ENCODE measurements at regions not wholly inside any gene's neighbourhood (a gene's known extent, or its start where the extent isn't known, plus 50 kb on each side); places are given as distances from the start of the nearest gene placed in this dataset.

DNA sequence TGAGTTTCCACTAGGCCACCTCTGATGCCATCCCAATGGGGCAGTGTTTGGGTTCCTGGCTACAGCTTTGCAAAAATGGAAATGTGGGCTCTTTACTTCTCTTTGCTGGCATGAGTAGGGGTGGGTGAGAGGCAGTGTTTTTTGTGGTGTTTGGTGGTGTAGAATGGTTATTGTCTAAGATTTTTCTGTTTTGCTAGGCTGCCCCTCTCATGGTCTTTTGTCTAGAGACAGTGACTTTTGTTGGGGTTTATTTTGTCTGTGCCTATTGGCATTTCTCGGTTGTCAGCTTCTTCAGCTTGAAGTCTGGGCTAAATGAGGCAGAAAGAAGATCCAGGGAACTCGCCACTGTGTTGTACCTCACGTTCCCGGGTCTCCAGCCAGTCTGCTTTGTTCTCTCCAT lies 112.1 kb downstream of the CENPF start:
- no peak overlapping the region for H3K4me3 Mint-ChIP-seq
- no peak overlapping the region for H3K27ac Mint-ChIP-seq
- H3K27me3 Mint-ChIP-seq: peaks cover 0 to 9% (median 9%) of the 10 kb centered on the region in 3 donors
- H3K9me3 Mint-ChIP-seq: peaks cover 0 to 10% (median 2%) of the 10 kb centered on the region in 7 donors
- no peaks in the 10 kb centered on the region for H3K4me1 Mint-ChIP-seq
- DNase-seq: no peak
- H3K36me3 Mint-ChIP-seq: no peaks in the 10 kb centered on the region
- ATAC-seq (ENCODE audit: low read depth in 2 of 2): no peak

DNA sequence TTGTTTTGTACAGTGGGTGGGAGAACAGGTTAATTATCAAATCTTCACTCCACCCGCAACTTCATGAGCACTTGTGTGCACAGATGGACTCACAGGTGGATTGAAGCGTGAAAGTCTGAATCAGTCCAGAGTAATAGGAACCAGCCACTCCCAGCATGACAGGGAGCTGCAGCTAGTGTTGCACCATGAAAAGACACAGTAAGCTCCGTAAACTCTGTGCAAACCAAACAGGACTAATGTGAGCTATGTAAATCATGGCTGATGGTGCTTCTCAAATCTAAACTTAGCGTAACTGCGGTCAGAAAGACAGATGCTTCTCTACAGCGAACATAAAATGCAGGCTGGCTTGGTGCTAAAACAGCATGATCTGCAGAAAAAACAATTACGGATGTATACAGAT lies 114.4 kb downstream of the CENPF start:
- no peak for ATAC-seq (ENCODE audit: low read depth in 2 of 2)
- H3K27me3 Mint-ChIP-seq: peaks cover 0 to 9% (median 9%) of the 10 kb centered on the region in 3 donors

DNA sequence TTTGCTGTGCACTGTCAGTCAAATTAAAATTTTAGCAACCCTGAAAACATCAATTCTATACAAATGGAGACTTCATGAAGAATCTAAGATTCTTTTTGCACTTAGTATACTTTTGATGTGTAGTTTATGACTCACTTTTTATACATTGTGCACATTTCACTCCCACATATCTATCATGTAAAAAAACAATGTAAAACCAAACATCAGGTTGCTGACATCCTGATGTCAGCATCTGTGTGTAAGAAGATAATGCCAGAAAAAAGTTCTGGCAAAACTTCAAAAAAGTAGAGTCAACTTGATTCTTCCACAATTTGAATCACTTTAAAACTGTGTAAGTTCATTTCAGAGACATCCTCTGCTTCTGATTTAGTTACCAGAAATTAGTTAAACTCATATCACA lies 115.7 kb downstream of the CENPF start:
- Mint-ChIP-seq H3K27me3 (peaks cover 0 to 9% (median 9%) of the 10 kb centered on the region in 3 donors), H3K27ac (no peak overlapping the region), H3K36me3 (no peaks in the 10 kb centered on the region), H3K9me3 (peaks cover 4 to 15% (median 8%) of the 10 kb centered on the region in 7 donors), H3K4me1 (no peaks in the 10 kb centered on the region), H3K4me3 (no peak overlapping the region)
- DNase-seq (no peak), ATAC-seq (ENCODE audit: low read depth in 2 of 2) (no peak)

More for the DNA sequence above, 114.4 kb downstream of the CENPF start:
- no peak overlapping the region for H3K4me3 Mint-ChIP-seq
- H3K9me3 Mint-ChIP-seq: peaks cover 4 to 10% (median 5%) of the 10 kb centered on the region in 7 donors
- H3K36me3 Mint-ChIP-seq: no peaks in the 10 kb centered on the region
- H3K4me1 Mint-ChIP-seq: no peaks in the 10 kb centered on the region
- no peak for DNase-seq
- H3K27ac Mint-ChIP-seq: no peak overlapping the region

DNA sequence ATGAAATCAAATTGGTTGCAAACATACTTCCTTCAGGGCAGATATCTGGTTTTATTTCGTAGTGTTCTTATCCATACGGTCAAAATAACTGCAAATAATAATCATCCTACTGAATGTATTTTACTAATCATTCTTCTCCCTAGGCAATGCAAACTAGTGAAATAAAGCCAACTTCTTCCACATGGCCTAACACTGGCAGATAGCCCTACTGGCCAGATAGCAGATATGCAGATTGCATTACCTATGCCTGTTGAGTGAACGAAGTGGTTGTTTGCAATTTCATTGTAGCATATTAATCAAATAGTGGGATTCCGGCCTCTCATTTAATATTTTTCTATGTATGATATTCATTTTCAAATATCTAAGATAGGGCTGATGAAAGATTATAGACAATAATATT lies 116.2 kb downstream of the CENPF start:
- DNase-seq: no peak
- H3K4me3 Mint-ChIP-seq: no peak overlapping the region
- ATAC-seq (ENCODE audit: low read depth in 2 of 2): no peak
- H3K27ac Mint-ChIP-seq: no peak overlapping the region
- peaks cover 4 to 15% (median 8%) of the 10 kb centered on the region in 7 donors for H3K9me3 Mint-ChIP-seq
- no peaks in the 10 kb centered on the region for H3K36me3 Mint-ChIP-seq
- H3K27me3 Mint-ChIP-seq: peaks cover 0 to 9% (median 7%) of the 10 kb centered on the region in 3 donors
- H3K4me1 Mint-ChIP-seq: no peaks in the 10 kb centered on the region

DNA sequence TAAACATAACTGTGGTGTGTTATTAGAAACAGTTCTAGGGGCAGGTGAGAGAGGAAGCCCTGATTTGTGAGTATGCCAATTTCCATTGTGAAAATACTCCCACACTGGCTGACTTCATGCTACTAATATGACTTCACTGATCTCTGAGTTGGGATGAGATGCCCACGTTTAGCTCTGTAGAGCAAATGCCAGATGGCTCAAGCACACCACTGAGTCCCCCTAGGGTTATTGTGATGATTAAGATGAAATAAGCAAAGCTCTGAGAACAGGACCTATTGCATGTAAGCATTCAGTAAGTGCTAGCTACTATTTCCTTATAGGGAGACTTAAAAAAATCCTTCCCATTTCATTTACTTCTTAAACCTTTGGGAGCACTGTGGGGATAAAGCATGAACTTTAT lies 117.6 kb downstream of the CENPF start:
- no peaks in the 10 kb centered on the region for H3K27me3 Mint-ChIP-seq
- no peak overlapping the region for H3K4me3 Mint-ChIP-seq
- peaks cover 0 to 16% (median 8%) of the 10 kb centered on the region in 7 donors for H3K9me3 Mint-ChIP-seq
- H3K27ac Mint-ChIP-seq: peak overlapping the region in 1 of 6 donors; percentile 19
- no peak for ATAC-seq (ENCODE audit: low read depth in 2 of 2)
- H3K4me1 Mint-ChIP-seq: no peaks in the 10 kb centered on the region
- no peaks in the 10 kb centered on the region for H3K36me3 Mint-ChIP-seq
- no peak for DNase-seq

DNA sequence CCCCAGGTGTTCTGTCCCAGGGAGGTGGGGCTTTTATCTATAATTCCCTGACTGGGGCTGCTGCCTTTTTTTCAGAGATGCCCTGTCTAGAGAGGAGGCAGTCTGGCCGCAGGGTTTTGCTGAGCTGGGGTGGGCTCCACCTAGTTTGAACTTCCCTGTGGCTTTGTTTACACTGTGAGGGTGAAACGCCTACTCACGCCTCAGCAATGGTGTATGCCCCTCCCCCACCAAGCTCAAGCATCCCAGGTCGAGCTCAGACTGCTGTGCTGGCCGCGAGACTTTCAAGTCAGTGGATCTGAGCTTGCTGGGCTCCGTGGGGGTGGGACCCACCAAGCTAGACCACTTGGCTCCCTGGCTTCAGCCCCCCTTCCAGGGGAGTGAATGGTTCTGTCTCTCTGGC lies 124.3 kb downstream of the CENPF start:
- ATAC-seq (ENCODE audit: low read depth in 2 of 2) (no peak), DNase-seq (no peak)
- H3K9me3 Mint-ChIP-seq: peaks cover 0 to 15% (median 6%) of the 10 kb centered on the region in 7 donors
- H3K4me3 Mint-ChIP-seq: no peak overlapping the region
- H3K27me3 Mint-ChIP-seq: peaks cover 0 to 8% (median 0%) of the 10 kb centered on the region in 3 donors
- H3K27ac Mint-ChIP-seq: no peak overlapping the region
- H3K36me3 Mint-ChIP-seq: no peaks in the 10 kb centered on the region
- H3K4me1 Mint-ChIP-seq: no peaks in the 10 kb centered on the region

DNA sequence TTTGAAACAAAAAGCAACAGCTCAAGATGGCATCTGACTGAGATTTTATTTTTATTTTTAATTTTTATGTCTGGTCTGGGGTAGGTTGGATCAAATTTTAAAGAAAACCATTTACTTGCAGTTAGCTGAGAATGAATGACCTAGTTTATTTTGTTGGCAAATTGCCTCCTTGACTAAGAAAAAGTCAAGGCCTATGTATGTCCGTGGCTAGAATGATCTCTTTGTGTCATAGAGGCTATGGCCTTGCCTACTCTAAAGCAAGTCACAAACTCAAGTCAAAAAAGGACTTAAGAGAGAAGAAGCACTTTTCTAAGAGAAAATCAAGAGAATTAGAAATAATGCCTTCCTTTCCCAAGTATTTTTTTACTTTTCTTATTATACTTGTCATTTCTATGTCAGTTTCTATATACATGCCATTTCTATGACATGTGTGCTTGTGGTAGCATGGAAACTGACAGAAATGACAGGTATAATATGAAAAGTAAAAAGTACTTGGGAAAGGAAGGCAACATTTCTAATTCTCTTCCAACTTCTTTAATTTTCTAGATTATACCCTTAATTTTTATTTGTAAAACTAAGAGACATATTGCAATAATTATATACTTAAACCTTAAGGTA lies 136.7 kb downstream of the CENPF start:
- no peak for ATAC-seq (ENCODE audit: low read depth in 2 of 2)
- peaks cover 0 to 9% (median 3%) of the 10 kb centered on the region in 7 donors for H3K9me3 Mint-ChIP-seq
- no peaks in the 10 kb centered on the region for H3K4me1 Mint-ChIP-seq
- no peaks in the 10 kb centered on the region for H3K27me3 Mint-ChIP-seq
- DNase-seq: no peak
- H3K36me3 Mint-ChIP-seq: peaks cover 0 to 4% of the 10 kb centered on the region in 2 donors
- H3K27ac Mint-ChIP-seq: no peak overlapping the region
- H3K4me3 Mint-ChIP-seq: no peak overlapping the region

DNA sequence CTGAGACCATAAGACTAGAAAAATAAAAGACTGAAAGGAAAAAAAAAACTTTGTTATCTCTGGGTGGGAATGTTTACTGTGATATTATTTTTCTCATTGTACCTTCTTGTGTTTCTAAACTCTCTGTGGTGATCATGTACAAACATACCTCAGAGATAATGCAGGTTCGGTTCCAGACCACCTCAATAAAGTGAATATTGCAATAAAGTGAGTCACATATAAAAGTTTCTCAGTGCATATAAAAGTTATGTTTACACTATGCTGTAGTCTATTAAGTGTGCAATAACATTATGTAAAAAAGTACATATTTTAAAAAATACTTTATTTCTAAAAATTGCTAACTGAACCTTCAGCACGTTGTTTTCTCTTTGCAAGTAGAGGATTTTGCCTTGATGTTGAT lies 137.5 kb downstream of the CENPF start:
- H3K4me1 Mint-ChIP-seq: no peaks in the 10 kb centered on the region
- H3K9me3 Mint-ChIP-seq: peaks cover 0 to 13% (median 4%) of the 10 kb centered on the region in 7 donors
- H3K27ac Mint-ChIP-seq: no peak overlapping the region
- no peak overlapping the region for H3K4me3 Mint-ChIP-seq
- peaks cover 0 to 4% of the 10 kb centered on the region in 2 donors for H3K36me3 Mint-ChIP-seq
- ATAC-seq (ENCODE audit: low read depth in 2 of 2) (no peak), DNase-seq (no peak)
- H3K27me3 Mint-ChIP-seq: no peaks in the 10 kb centered on the region

DNA sequence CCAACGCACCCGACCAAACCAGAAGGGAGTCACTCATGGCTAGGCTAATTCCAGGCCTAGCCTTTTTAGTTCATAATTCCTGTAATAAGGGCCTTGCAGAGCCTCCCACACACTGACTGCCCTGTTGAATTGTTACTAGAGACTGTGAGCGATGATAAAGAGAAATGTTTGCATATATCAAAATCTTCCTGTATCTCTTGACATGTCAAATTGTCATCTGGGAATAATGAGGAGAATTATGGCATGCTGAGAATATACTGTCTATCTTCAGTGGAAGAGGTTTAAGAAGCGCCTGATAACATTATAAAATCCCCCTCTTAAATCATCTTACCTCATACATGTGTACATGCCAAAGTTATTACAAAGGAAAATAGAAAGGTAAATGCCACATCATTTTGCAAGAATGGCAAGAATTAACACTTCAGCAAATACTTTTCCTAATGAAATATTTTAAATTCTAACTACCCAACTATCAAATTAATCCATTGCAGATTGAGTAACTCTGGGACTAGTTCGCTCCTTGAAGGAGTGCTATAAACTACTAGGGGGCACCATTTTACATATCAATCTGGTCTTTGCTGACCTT lies 144.1 kb downstream of the CENPF start:
- Mint-ChIP-seq H3K4me1 (no peaks in the 10 kb centered on the region), H3K36me3 (peaks cover 0 to 4% of the 10 kb centered on the region in 2 donors), H3K27me3 (peaks cover 0 to 3% (median 0%) of the 10 kb centered on the region in 3 donors), H3K4me3 (peak overlapping the region in 1 of 8 donors; percentile 18), H3K9me3 (peaks cover 0 to 20% (median 3%) of the 10 kb centered on the region in 7 donors), H3K27ac (no peak overlapping the region)
- no peak for DNase-seq
- no peak for ATAC-seq (ENCODE audit: low read depth in 2 of 2)

DNA sequence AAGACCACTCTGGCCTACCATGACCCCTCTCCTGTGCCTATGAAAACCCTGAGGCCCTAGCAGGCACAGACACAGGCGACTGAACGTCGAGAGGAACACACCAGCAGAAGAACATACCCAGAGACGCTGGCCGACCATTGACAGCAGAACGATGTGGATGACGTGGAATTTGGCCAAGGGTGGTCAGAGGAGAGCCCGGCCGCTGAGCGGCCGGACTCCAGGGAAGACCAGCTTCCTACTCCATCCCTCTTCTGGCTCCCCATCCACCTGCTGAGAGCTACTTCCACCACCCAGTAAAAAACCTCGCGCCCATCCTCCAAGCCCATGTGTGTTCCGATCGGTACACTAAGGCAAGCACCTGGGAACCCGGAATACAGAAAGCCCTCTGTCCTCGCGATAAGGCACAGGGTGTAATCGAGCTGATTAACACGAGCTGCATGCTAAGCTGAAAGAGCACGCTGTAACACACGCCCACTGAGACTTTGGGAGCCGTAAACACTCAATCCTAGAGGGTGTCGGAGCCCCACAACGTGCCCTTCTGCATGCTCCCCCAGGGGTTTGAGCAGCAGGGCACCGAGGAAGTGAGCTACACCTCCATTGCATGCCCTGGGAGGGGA lies 150.3 kb downstream of the CENPF start:
- Mint-ChIP-seq H3K4me1 (no peaks in the 10 kb centered on the region), H3K36me3 (no peaks in the 10 kb centered on the region), H3K9me3 (peaks cover 0 to 14% (median 8%) of the 10 kb centered on the region in 7 donors), H3K4me3 (no peak overlapping the region), H3K27me3 (peaks cover 0 to 3% (median 0%) of the 10 kb centered on the region in 3 donors), H3K27ac (no peak overlapping the region)
- DNase-seq (no peak), ATAC-seq (ENCODE audit: low read depth in 2 of 2) (no peak)

DNA sequence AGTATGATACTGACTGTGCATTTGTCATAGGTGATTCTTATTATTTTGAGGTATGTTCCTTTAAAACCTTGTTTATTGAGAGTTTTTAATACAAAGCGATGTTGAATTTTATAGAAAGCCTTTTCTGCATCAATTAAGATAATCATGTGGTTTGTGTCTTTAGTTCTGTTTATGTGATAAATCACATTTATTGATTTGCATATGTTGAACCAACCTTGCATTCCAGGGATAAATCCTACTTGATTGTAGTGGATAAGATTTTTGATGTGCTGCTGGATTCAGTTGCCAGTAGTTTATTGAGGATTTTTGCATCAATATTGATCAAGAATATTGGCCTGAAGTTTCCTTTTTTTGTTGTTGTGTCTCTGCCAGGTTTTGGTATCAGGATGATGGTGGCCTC lies 158.0 kb downstream of the CENPF start:
- Mint-ChIP-seq H3K4me3 (no peak overlapping the region), H3K4me1 (no peaks in the 10 kb centered on the region), H3K36me3 (peaks cover 0 to 24% of the 10 kb centered on the region in 2 donors), H3K9me3 (peaks cover 22 to 64% (median 48%) of the 10 kb centered on the region in 7 donors), H3K27me3 (no peaks in the 10 kb centered on the region), H3K27ac (no peak overlapping the region)
- no peak for ATAC-seq (ENCODE audit: low read depth in 2 of 2)
- no peak for DNase-seq

DNA sequence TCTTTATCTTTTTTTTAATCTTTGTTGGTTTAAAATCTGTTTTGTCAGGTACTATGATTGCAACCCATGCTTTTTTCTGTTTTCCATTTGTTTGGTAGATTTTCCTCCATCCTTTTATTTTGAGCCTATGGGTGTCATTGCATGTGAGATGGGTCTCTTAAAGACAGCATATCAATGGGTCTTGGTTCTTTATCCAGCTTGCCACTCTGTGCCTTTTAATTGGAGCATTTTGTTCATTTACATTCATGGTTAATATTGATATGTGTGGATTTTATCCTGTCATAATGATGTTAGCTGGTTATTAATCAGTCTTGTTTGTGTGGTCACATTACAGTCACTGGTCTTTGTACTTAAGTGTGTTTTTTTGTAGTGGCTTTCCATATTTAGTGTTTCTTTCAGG lies 159.9 kb downstream of the CENPF start:
- Mint-ChIP-seq H3K36me3 (peaks cover 0 to 24% of the 10 kb centered on the region in 2 donors), H3K4me3 (no peak overlapping the region), H3K9me3 (peaks cover 21 to 50% (median 43%) of the 10 kb centered on the region in 7 donors), H3K27ac (no peak overlapping the region), H3K27me3 (peaks cover 0 to 4% (median 0%) of the 10 kb centered on the region in 3 donors), H3K4me1 (no peaks in the 10 kb centered on the region)
- DNase-seq: no peak
- ATAC-seq (ENCODE audit: low read depth in 2 of 2): no peak

DNA sequence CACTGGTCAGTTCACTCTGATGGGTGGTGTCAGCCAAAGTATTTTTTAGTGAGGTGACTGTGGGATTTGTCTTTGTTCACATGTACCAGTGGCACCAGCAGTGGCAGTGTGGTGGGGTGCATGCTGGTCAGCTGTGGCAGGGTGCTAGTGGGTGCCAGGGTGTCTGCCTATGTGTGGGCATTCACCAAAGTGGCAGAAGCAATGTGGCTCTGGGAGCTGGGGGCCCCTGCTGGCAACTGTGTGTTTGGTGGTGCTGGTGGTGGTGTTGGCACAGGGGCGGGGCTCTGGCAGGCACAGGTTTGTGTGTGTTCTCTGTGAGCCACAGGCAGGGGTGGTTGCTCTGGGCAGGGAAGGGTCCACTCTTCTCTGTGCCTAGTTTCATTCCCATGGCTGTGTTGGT lies 161.5 kb downstream of the CENPF start:
- Mint-ChIP-seq H3K27ac (no peak overlapping the region), H3K27me3 (peaks cover 0 to 4% (median 0%) of the 10 kb centered on the region in 3 donors), H3K9me3 (peaks cover 21 to 55% (median 42%) of the 10 kb centered on the region in 7 donors), H3K4me3 (no peak overlapping the region), H3K36me3 (peaks cover 0 to 24% of the 10 kb centered on the region in 2 donors), H3K4me1 (no peaks in the 10 kb centered on the region)
- DNase-seq (no peak), ATAC-seq (ENCODE audit: low read depth in 2 of 2) (no peak)

DNA sequence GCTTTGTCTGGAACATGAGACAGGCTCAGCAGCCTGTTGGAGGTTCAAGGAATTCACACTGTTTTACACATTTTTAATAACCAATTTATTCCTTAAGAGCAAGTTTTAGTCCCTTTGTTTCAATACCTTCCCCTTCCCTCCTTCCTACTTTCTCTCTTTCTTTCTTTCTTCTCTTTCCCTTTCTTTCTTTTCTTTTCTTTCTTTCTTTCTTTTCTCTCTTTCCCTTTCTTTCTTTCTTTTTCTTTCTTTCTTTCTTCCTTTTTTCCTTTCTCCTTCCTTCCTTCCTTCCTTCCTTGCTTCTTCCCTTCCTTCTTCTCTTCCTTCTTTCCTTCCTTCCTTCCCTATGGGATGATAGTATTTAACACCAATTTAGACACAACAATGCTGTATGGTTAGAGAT lies 164.2 kb downstream of the CENPF start:
- H3K27ac Mint-ChIP-seq: no peak overlapping the region
- no peak overlapping the region for H3K4me3 Mint-ChIP-seq
- DNase-seq: no peak
- ATAC-seq (ENCODE audit: low read depth in 2 of 2): no peak
- H3K36me3 Mint-ChIP-seq: peaks cover 0 to 15% of the 10 kb centered on the region in 2 donors
- H3K4me1 Mint-ChIP-seq: no peaks in the 10 kb centered on the region
- H3K27me3 Mint-ChIP-seq: peaks cover 0 to 4% (median 0%) of the 10 kb centered on the region in 3 donors
- H3K9me3 Mint-ChIP-seq: peaks cover 15 to 40% (median 24%) of the 10 kb centered on the region in 7 donors

All from naive B cell (primary cell).